ENCODE measurements at regions not wholly inside any gene's neighbourhood (a gene's known extent, or its start where the extent isn't known, plus 50 kb on each side); places are given as distances from the start of the nearest gene placed in this dataset.

- TF ChIP-seq, protein P1, sequence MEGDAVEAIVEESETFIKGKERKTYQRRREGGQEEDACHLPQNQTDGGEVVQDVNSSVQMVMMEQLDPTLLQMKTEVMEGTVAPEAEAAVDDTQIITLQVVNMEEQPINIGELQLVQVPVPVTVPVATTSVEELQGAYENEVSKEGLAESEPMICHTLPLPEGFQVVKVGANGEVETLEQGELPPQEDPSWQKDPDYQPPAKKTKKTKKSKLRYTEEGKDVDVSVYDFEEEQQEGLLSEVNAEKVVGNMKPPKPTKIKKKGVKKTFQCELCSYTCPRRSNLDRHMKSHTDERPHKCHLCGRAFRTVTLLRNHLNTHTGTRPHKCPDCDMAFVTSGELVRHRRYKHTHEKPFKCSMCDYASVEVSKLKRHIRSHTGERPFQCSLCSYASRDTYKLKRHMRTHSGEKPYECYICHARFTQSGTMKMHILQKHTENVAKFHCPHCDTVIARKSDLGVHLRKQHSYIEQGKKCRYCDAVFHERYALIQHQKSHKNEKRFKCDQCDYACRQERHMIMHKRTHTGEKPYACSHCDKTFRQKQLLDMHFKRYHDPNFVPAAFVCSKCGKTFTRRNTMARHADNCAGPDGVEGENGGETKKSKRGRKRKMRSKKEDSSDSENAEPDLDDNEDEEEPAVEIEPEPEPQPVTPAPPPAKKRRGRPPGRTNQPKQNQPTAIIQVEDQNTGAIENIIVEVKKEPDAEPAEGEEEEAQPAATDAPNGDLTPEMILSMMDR (IDR thresholded peaks at IDR 0.05; ENCODE audit: insufficient read depth, low read length): no peak
- TF ChIP-seq POLR2AphosphoS5 (IDR thresholded peaks at IDR 0.05; ENCODE audit: low read depth) (no peak), GABPA (IDR thresholded peaks at IDR 0.05; ENCODE audit: low read depth) (no peak)
- TF ChIP-seq, protein P2, sequence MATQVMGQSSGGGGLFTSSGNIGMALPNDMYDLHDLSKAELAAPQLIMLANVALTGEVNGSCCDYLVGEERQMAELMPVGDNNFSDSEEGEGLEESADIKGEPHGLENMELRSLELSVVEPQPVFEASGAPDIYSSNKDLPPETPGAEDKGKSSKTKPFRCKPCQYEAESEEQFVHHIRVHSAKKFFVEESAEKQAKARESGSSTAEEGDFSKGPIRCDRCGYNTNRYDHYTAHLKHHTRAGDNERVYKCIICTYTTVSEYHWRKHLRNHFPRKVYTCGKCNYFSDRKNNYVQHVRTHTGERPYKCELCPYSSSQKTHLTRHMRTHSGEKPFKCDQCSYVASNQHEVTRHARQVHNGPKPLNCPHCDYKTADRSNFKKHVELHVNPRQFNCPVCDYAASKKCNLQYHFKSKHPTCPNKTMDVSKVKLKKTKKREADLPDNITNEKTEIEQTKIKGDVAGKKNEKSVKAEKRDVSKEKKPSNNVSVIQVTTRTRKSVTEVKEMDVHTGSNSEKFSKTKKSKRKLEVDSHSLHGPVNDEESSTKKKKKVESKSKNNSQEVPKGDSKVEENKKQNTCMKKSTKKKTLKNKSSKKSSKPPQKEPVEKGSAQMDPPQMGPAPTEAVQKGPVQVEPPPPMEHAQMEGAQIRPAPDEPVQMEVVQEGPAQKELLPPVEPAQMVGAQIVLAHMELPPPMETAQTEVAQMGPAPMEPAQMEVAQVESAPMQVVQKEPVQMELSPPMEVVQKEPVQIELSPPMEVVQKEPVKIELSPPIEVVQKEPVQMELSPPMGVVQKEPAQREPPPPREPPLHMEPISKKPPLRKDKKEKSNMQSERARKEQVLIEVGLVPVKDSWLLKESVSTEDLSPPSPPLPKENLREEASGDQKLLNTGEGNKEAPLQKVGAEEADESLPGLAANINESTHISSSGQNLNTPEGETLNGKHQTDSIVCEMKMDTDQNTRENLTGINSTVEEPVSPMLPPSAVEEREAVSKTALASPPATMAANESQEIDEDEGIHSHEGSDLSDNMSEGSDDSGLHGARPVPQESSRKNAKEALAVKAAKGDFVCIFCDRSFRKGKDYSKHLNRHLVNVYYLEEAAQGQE (IDR thresholded peaks at IDR 0.05; ENCODE audit: insufficient replicate concordance, low read depth): no peak
These were observed 217.0 kb upstream of the DKK2 start for GRCh38 chr4:107253090-107253489.
